WTC11 (cell line): ENCODE measurements at regions not wholly inside any gene's neighbourhood (a gene's known extent, or its start where the extent isn't known, plus 50 kb on each side); places are given as distances from the start of the nearest gene placed in this dataset.
"Not testable (repeated sequence)": the region's sequence is repeated elsewhere in the genome, so short reads cannot be mapped to it uniquely, and the experiment has no call there.

ENCODE experiments used
- CTCF ChIP-seq: fragments of 200-600 bp; IDR thresholded peaks from 2 replicates; pipeline ENCODE4 v1.8.0; 2022; ENCODE audit warnings: antibody characterized with exemption
- JUN ChIP-seq: sonication (generic); formaldehyde crosslinking; IDR thresholded peaks from 2 replicates; pipeline ENCODE4 v1.8.0; 2023; ENCODE audit warnings: mild to moderate bottlenecking, missing genetic modification reagents
- TCF7 ChIP-seq: sonication (generic); formaldehyde crosslinking; IDR thresholded peaks from 2 replicates; pipeline ENCODE4 v1.8.0; 2022; ENCODE audit warnings: mild to moderate bottlenecking, low read depth, missing genetic modification reagents, moderate library complexity
- TEAD4 ChIP-seq: sonication (generic); formaldehyde crosslinking; IDR thresholded peaks from 2 replicates; pipeline ENCODE4 v1.8.0; 2022; ENCODE audit warnings: mild to moderate bottlenecking, missing genetic modification reagents
- ZNF416 ChIP-seq: fragments of 250-450 bp; sonication (Bioruptor Pico); IDR thresholded peaks from 2 replicates; pipeline ENCODE4 v1.9.0; 2021; ENCODE audit warnings: mild to moderate bottlenecking, inconsistent platforms

- not testable (repeated sequence) for TF ChIP-seq TEAD4 (CRISPR knock-in tag); CTCF; TCF7 (CRISPR knock-in tag); JUN (CRISPR knock-in tag); ZNF416
Measured at GRCh38 chr2:131829456-131830241, 302.0 kb downstream of the CCDC74A start.
